HepG2 (cell line): ENCODE measurements at regions not wholly inside any gene's neighbourhood (a gene's known extent, or its start where the extent isn't known, plus 50 kb on each side); places are given as distances from the start of the nearest gene placed in this dataset.

Source experiments
- AKNA ChIP-seq: sonication (generic); formaldehyde crosslinking; IDR thresholded peaks from 2 replicates; pipeline ENCODE4 v1.4.0; 2020; ENCODE audit warnings: missing genetic modification reagents, borderline replicate concordance
- KDM3A ChIP-seq: IDR thresholded peaks from 2 replicates; pipeline ENCODE4 v1.6.1; 2018; ENCODE audit warnings: low read depth, missing compliant biosample characterization
- MEIS2 ChIP-seq: sonication (generic); formaldehyde crosslinking; IDR thresholded peaks from 2 replicates; pipeline ENCODE4 v1.9.0; 2021; ENCODE audit warnings: mild to moderate bottlenecking, missing genetic modification reagents
- NAIF1 ChIP-seq: sonication (generic); formaldehyde crosslinking; IDR thresholded peaks from 2 replicates; pipeline ENCODE4 v1.5.0; 2020; ENCODE audit warnings: mild to moderate bottlenecking, missing genetic modification reagents, borderline replicate concordance
- RNF2 ChIP-seq: fragments of 450-650 bp; conservative IDR thresholded peaks from 2 replicates; pipeline ENCODE4 v1.6.1; 2016; ENCODE audit warnings: low read depth
- TARDBP ChIP-seq: sonication (generic); formaldehyde crosslinking; IDR thresholded peaks from 2 replicates; pipeline ENCODE4 v1.8.0; 2022; ENCODE audit warnings: mild to moderate bottlenecking, missing genetic modification reagents
- TBX2 ChIP-seq: sonication (generic); formaldehyde crosslinking; IDR thresholded peaks from 2 replicates; pipeline ENCODE4 v1.5.0; 2020; ENCODE audit warnings: missing genetic modification reagents, mild to moderate bottlenecking, borderline replicate concordance
- ZNF10 ChIP-seq: sonication (generic); formaldehyde crosslinking; IDR thresholded peaks from 2 replicates; pipeline ENCODE4 v1.4.0; 2020; ENCODE audit warnings: mild to moderate bottlenecking, low read depth, missing genetic modification reagents, borderline replicate concordance
- TF ChIP-seq, protein P1 (sequence below): sonication (generic); formaldehyde crosslinking; IDR thresholded peaks from 2 replicates; pipeline ENCODE4 v1.4.0; 2020; ENCODE audit warnings: mild to moderate bottlenecking, missing genetic modification reagents

DNA sequence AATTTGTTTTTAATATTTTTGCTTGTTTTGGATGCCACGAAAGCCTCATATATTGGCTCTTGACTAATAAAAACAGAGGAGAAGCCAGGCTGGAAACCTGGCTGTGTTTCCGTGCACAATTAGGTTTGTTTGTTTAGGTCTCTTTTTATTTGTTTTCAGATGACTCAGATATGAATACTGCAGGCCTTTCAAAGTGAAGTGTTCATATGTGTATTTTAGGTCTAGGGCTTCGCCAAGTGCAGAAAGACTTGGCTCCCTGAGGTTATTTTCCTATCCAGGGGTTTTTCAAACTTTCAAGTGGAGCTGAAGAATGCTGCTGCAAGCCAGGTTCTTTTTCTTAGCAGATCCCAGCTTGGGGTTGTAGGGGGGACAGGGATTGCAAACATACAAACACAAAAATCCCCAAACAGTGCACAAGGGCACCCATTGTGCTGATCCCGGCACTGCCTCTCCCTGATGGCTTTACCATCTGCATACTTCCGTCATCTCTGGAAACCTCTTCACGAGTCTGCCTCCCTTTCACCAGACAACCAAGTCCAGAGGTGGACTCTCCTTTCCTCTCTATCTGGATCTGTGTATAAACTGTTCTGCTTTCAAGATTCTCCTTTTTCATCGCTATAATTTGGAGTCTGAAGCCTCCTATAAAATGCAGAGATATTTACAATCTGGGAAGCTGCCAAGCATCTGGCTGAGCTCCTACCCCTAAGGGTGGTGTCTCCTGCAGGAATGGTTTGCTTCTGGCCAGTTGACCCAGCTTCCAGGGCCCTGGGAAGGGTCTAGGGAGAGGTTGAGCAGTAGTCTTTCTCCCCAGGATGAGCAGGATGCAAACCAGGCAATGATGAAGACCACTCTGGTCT, 108.6 kb downstream of the SMIM20 start (continued):
- TF ChIP-seq AKNA (CRISPR knock-in tag) (no peak), TARDBP (CRISPR knock-in tag) (no peak), RNF2 (no peak), KDM3A (CRISPR knock-in tag) (no peak), NAIF1 (CRISPR knock-in tag) (no peak), TBX2 (CRISPR knock-in tag) (no peak), MEIS2 (CRISPR knock-in tag) (no peak), ZNF10 (CRISPR knock-in tag) (no peak)
- TF ChIP-seq, protein P1, sequence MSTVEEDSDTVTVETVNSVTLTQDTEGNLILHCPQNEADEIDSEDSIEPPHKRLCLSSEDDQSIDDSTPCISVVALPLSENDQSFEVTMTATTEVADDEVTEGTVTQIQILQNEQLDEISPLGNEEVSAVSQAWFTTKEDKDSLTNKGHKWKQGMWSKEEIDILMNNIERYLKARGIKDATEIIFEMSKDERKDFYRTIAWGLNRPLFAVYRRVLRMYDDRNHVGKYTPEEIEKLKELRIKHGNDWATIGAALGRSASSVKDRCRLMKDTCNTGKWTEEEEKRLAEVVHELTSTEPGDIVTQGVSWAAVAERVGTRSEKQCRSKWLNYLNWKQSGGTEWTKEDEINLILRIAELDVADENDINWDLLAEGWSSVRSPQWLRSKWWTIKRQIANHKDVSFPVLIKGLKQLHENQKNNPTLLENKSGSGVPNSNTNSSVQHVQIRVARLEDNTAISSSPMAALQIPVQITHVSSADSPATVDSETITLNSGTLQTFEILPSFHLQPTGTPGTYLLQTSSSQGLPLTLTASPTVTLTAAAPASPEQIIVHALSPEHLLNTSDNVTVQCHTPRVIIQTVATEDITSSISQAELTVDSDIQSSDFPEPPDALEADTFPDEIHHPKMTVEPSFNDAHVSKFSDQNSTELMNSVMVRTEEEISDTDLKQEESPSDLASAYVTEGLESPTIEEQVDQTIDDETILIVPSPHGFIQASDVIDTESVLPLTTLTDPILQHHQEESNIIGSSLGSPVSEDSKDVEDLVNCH (CRISPR knock-in tag): no peak
